GM23248 (cell line): ENCODE measurements at regions not wholly inside any gene's neighbourhood (a gene's known extent, or its start where the extent isn't known, plus 50 kb on each side); places are given as distances from the start of the nearest gene placed in this dataset.

ENCODE experiments used
- EZH2 ChIP-seq: fragments of 200-600 bp; sonication (generic); IDR thresholded peaks from 2 replicates; pipeline ENCODE4 v1.6.1; 2018; ENCODE audit warnings: antibody characterized with exemption, mild to moderate bottlenecking; ENCODE audit not compliant: insufficient read depth, poor library complexity, severe bottlenecking
- EZH2phosphoT487 ChIP-seq: fragments of 200-600 bp; sonication (generic); IDR thresholded peaks from 2 replicates; pipeline ENCODE4 v1.6.1; 2018; ENCODE audit warnings: antibody characterized with exemption, moderate library complexity, mild to moderate bottlenecking, low read depth; ENCODE audit not compliant: insufficient read depth

DNA sequence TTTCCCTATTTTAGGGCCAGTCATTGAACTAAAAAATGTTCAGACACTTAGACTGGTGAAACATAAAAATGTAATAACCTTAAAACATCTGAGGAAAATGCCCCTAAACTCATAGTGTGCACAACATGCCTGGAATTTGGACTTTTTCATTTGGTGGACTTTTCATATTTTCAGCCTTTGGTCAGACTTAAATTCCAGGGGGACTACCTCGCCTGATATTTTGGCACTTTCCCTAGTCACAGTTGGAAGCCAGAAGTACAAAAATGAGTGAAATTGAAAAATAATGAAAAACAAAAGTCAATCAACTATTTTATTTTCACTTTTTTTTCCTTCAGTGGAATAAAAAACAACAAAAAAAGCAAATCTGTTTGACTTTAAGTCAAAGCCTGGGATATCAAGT, 256.2 kb downstream of the ACTL7B start:
- TF ChIP-seq EZH2, result no peak
- TF ChIP-seq EZH2phosphoT487, result no peak
